ENCODE measurements at regions not wholly inside any gene's neighbourhood (a gene's known extent, or its start where the extent isn't known, plus 50 kb on each side); places are given as distances from the start of the nearest gene placed in this dataset.

DNA sequence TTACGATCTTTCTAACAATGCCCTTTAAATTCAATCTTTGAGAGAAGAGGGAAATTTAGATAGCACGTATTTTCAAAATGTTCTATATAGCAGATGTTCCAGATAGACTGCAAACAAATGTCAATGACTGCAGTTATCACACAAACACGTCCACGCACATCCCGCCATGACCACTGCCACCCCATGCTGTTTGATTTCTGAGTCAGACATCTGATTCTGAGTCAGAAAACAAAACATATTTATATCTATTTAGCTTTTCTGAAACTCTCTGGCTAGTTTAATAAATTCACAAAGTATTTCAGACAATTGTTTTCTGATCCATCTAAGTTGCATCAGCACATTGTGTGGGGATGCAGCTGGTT is 105.9 kb upstream of the BCAT1 start:
- TF ChIP-seq, protein P1, sequence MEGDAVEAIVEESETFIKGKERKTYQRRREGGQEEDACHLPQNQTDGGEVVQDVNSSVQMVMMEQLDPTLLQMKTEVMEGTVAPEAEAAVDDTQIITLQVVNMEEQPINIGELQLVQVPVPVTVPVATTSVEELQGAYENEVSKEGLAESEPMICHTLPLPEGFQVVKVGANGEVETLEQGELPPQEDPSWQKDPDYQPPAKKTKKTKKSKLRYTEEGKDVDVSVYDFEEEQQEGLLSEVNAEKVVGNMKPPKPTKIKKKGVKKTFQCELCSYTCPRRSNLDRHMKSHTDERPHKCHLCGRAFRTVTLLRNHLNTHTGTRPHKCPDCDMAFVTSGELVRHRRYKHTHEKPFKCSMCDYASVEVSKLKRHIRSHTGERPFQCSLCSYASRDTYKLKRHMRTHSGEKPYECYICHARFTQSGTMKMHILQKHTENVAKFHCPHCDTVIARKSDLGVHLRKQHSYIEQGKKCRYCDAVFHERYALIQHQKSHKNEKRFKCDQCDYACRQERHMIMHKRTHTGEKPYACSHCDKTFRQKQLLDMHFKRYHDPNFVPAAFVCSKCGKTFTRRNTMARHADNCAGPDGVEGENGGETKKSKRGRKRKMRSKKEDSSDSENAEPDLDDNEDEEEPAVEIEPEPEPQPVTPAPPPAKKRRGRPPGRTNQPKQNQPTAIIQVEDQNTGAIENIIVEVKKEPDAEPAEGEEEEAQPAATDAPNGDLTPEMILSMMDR (IDR thresholded peaks at IDR 0.05; ENCODE audit: low read depth, low read length): no peak
- TF ChIP-seq EZH2phosphoT487 (IDR thresholded peaks at IDR 0.05; ENCODE audit: low read depth): no peak
